ENCODE measurements at regions not wholly inside any gene's neighbourhood (a gene's known extent, or its start where the extent isn't known, plus 50 kb on each side); places are given as distances from the start of the nearest gene placed in this dataset.

- TF ChIP-seq, protein P1, sequence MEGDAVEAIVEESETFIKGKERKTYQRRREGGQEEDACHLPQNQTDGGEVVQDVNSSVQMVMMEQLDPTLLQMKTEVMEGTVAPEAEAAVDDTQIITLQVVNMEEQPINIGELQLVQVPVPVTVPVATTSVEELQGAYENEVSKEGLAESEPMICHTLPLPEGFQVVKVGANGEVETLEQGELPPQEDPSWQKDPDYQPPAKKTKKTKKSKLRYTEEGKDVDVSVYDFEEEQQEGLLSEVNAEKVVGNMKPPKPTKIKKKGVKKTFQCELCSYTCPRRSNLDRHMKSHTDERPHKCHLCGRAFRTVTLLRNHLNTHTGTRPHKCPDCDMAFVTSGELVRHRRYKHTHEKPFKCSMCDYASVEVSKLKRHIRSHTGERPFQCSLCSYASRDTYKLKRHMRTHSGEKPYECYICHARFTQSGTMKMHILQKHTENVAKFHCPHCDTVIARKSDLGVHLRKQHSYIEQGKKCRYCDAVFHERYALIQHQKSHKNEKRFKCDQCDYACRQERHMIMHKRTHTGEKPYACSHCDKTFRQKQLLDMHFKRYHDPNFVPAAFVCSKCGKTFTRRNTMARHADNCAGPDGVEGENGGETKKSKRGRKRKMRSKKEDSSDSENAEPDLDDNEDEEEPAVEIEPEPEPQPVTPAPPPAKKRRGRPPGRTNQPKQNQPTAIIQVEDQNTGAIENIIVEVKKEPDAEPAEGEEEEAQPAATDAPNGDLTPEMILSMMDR (IDR thresholded peaks at IDR 0.05; ENCODE audit: low read depth, low read length) = no peak
- TF ChIP-seq EZH2phosphoT487 (IDR thresholded peaks at IDR 0.05; ENCODE audit: low read depth) = no peak
These were observed 52.7 kb upstream of the TNRC6C start for GRCh38 chr17:77905766-77906165.

Data from OCI-LY3 (cell line).